ENCODE measurements at regions not wholly inside any gene's neighbourhood (a gene's known extent, or its start where the extent isn't known, plus 50 kb on each side); places are given as distances from the start of the nearest gene placed in this dataset.

DNA sequence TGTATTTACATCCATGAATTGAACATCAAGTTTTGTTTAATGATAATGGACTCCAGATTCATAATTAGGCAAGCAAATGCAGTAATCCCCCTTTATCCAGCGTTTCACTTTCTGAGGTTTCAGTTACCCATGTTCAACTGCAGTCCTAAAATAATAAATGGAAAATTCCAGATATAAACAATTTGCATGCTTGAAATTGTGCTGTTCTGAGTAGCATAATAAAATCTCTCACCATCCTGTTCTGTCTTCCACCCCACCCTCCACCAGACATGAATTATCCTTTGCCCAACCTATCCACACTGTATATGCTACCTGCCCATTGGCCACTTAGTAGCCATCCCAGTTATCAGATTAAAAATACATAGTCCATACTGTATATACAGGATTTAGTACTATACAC lies 224.5 kb upstream of the CHAC2 start:
- H3K27me3 Mint-ChIP-seq (ENCODE audit: insufficient read depth) = no peaks in the 10 kb centered on the region
- H3K36me3 Mint-ChIP-seq (ENCODE audit: low read depth) = no peaks in the 10 kb centered on the region
- Histone ChIP-seq H3K9me3 (ENCODE audit: control insufficient read depth, low read length) (peaks cover 5% of the 10 kb centered on the region), H3K27ac (ENCODE audit: low read depth, low read length) (no peak overlapping the region), H3K9ac (ENCODE audit: extremely low read depth, low read length, poor library complexity, severe bottlenecking) (no peak overlapping the region), H3K4me3 (ENCODE audit: low read length) (no peak overlapping the region), H3K36me3 (ENCODE audit: control insufficient read depth, insufficient read depth, low read length) (no peaks in the 10 kb centered on the region), H3K27me3 (ENCODE audit: control insufficient read depth, insufficient read depth, low read length, poor library complexity, severe bottlenecking) (no peaks in the 10 kb centered on the region), H3K4me1 (ENCODE audit: control insufficient read depth, insufficient read depth, low read length) (no peaks in the 10 kb centered on the region)
- H3K4me3 Mint-ChIP-seq = no peak overlapping the region
- H3K4me1 Mint-ChIP-seq = no peaks in the 10 kb centered on the region
- TF ChIP-seq, protein P1, sequence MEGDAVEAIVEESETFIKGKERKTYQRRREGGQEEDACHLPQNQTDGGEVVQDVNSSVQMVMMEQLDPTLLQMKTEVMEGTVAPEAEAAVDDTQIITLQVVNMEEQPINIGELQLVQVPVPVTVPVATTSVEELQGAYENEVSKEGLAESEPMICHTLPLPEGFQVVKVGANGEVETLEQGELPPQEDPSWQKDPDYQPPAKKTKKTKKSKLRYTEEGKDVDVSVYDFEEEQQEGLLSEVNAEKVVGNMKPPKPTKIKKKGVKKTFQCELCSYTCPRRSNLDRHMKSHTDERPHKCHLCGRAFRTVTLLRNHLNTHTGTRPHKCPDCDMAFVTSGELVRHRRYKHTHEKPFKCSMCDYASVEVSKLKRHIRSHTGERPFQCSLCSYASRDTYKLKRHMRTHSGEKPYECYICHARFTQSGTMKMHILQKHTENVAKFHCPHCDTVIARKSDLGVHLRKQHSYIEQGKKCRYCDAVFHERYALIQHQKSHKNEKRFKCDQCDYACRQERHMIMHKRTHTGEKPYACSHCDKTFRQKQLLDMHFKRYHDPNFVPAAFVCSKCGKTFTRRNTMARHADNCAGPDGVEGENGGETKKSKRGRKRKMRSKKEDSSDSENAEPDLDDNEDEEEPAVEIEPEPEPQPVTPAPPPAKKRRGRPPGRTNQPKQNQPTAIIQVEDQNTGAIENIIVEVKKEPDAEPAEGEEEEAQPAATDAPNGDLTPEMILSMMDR (conservative IDR thresholded peaks at IDR 0.05) = no peak
- WGBS, 2 experiments (ENCODE audit: insufficient coverage in 1 of 2, insufficient read length in 1 of 2) = 92 to 100% methylated on average over 1 of the region's 1 CpG
- no peak overlapping the region for H3K27ac Mint-ChIP-seq
- no peak for DNase-seq
- H3K9me3 Mint-ChIP-seq = peaks cover 13% of the 10 kb centered on the region

DNA sequence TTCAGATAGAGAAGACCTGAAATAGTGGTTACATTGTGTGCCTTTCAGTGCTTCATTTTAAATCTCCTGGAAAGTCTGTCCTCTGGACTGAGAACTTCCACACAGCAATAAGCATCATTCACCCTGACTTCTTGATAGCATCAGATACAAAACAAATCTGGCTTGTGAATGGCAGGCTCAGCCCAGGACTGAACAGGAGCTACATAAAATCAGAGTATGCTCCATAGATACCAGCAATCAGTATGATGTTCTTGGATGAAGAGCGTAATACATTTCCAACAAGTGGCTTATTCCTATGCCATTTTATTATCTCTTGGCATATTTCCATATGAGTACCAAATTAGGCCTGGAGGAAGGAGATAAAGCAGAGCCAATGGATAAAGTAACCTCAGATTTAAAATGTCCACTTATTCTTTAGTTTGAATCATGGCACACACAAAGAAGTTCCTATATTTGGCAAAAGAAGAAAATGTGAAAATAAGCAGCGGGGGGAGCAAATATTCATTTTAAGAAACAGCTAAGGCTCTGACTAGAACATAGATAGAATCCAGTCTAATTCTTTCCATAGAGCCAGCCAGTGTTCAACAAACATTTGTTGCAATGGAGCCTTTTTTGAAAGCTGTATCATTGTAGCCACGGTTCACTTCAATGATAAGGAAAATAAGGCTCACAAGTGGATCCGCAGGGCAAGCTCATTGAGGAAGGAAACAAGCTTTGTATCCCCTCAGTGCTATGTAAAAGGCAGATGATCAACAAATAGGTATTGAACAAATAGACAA lies 230.8 kb upstream of the CHAC2 start:
- Histone ChIP-seq H3K27ac (ENCODE audit: low read depth, low read length) (no peak overlapping the region), H3K9ac (ENCODE audit: extremely low read depth, low read length, poor library complexity, severe bottlenecking) (no peak overlapping the region), H3K4me1 (ENCODE audit: control insufficient read depth, insufficient read depth, low read length) (no peaks in the 10 kb centered on the region), H3K4me3 (ENCODE audit: low read length) (no peak overlapping the region), H3K27me3 (ENCODE audit: control insufficient read depth, insufficient read depth, low read length, poor library complexity, severe bottlenecking) (no peaks in the 10 kb centered on the region), H3K9me3 (ENCODE audit: control insufficient read depth, low read length) (peaks cover 5% of the 10 kb centered on the region), H3K36me3 (ENCODE audit: control insufficient read depth, insufficient read depth, low read length) (no peaks in the 10 kb centered on the region)
- no peak for DNase-seq
- peaks cover 14% of the 10 kb centered on the region for H3K9me3 Mint-ChIP-seq
- 96 to 100% methylated on average over 3 to 4 of the region's 4 CpGs for WGBS, 2 experiments (ENCODE audit: insufficient coverage in 1 of 2, insufficient read length in 1 of 2)
- H3K27me3 Mint-ChIP-seq (ENCODE audit: insufficient read depth) = no peaks in the 10 kb centered on the region
- H3K4me1 Mint-ChIP-seq = peaks cover 3% of the 10 kb centered on the region
- TF ChIP-seq, protein P1 (conservative IDR thresholded peaks at IDR 0.05) = no peak
- no peaks in the 10 kb centered on the region for H3K36me3 Mint-ChIP-seq (ENCODE audit: low read depth)
- H3K27ac Mint-ChIP-seq = no peak overlapping the region
- no peak overlapping the region for H3K4me3 Mint-ChIP-seq

DNA sequence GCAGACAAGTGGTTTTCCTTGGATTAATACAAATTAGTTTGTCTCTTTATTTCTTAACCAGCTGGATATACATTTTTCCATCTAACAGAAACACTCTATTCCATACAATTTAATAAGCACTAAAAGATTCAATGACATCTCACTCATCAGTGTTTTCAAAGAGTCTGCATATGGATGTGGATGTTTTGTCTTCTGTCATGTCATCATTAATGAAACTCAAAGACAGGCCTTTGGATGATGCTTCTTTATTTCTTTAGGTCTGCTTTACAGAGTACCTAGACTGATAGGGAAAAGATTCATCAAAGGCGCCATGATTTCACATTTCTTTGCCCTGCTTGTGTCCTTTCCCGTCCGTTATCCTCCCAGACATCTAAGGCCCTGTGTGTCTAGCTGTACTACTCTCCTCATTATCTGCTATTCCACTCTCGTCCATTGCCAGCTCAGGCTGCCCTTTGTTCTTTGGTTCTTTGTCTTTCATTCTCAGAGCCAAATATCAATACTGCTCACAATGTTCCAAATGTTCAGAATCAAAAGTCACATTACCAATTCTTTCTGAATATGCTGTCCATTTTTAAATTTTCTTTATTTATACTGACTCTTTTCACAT lies 232.3 kb upstream of the CHAC2 start:
- Mint-ChIP-seq H3K27ac (no peak overlapping the region), H3K27me3 (ENCODE audit: insufficient read depth) (no peaks in the 10 kb centered on the region), H3K36me3 (ENCODE audit: low read depth) (no peaks in the 10 kb centered on the region), H3K4me3 (no peak overlapping the region), H3K4me1 (peaks cover 3% of the 10 kb centered on the region), H3K9me3 (peaks cover 3% of the 10 kb centered on the region)
- no peak for DNase-seq
- no peaks in the 10 kb centered on the region for H3K36me3 ChIP-seq (ENCODE audit: control insufficient read depth, insufficient read depth, low read length)
- H3K9me3 ChIP-seq (ENCODE audit: control insufficient read depth, low read length) = no peaks in the 10 kb centered on the region
- no peak overlapping the region for H3K9ac ChIP-seq (ENCODE audit: extremely low read depth, low read length, poor library complexity, severe bottlenecking)
- no peaks in the 10 kb centered on the region for H3K4me1 ChIP-seq (ENCODE audit: control insufficient read depth, insufficient read depth, low read length)
- H3K27me3 ChIP-seq (ENCODE audit: control insufficient read depth, insufficient read depth, low read length, poor library complexity, severe bottlenecking) = no peaks in the 10 kb centered on the region
- H3K27ac ChIP-seq (ENCODE audit: low read depth, low read length) = no peak overlapping the region
- TF ChIP-seq, protein P1 (conservative IDR thresholded peaks at IDR 0.05) = no peak
- H3K4me3 ChIP-seq (ENCODE audit: low read length) = no peak overlapping the region
- WGBS, 2 experiments (ENCODE audit: insufficient coverage in 1 of 2, insufficient read length in 1 of 2) = 79 to 92% methylated on average over 4 of the region's 4 CpGs
